Lung (tissue), 11 donors: ENCODE measurements at regions not wholly inside any gene's neighbourhood (a gene's known extent, or its start where the extent isn't known, plus 50 kb on each side); places are given as distances from the start of the nearest gene placed in this dataset.

Source experiments
- ATAC-seq: fragments of 200-7000 bp; cut with Tn5 transposase; one replicate; pipeline ENCODE4 v1.9.1; 2020; ENCODE audit warnings: moderate number of reproducible peaks; ENCODE audit not compliant: insufficient read depth, low FRiP score
- DNase-seq, 3 donors: peaks; one replicate each; pipeline ENCODE4 v3.0.0-alpha.2; 2013 to 2017
- H3K27ac ChIP-seq, 2 donors: one replicate each; pipeline ENCODE4 v1.5.1; 2013; ENCODE audit warnings: mild to moderate bottlenecking in 2 of 2, moderate library complexity in 2 of 2, control low read depth in 1 of 2, inconsistent platforms in 1 of 2, low read depth in 1 of 2, low read length in 1 of 2
- H3K27me3 ChIP-seq, 3 donors: one replicate each; pipeline ENCODE4 v1.5.1; 2013; ENCODE audit warnings: low read length in 2 of 3; ENCODE audit not compliant: control insufficient read depth in 3 of 3, insufficient read depth in 3 of 3
- H3K36me3 ChIP-seq, 4 donors: one replicate each; pipeline ENCODE4 v1.5.1; 2013; ENCODE audit warnings: low read length in 4 of 4, mild to moderate bottlenecking in 1 of 4, moderate library complexity in 1 of 4; ENCODE audit not compliant: control insufficient read depth in 4 of 4, insufficient read depth in 4 of 4
- H3K4me1 ChIP-seq, 5 donors: one replicate each; pipeline ENCODE4 v1.5.1; 2013; ENCODE audit warnings: low read length in 5 of 5, mild to moderate bottlenecking in 2 of 5, moderate library complexity in 1 of 5; ENCODE audit not compliant: control insufficient read depth in 5 of 5, insufficient read depth in 5 of 5
- H3K4me3 ChIP-seq: one replicate; pipeline ENCODE4 v1.5.1; 2013; ENCODE audit warnings: mild to moderate bottlenecking, control low read depth, moderate library complexity
- H3K9ac ChIP-seq, 2 donors: one replicate each; pipeline ENCODE4 v1.5.1; 2013; ENCODE audit warnings: low read length in 2 of 2, control low read depth in 1 of 2; ENCODE audit not compliant: insufficient read depth in 1 of 2
- H3K9me3 ChIP-seq, 4 donors: one replicate each; pipeline ENCODE4 v1.5.1; 2013; ENCODE audit warnings: low read length in 3 of 4, mild to moderate bottlenecking in 1 of 4, moderate library complexity in 1 of 4; ENCODE audit not compliant: control insufficient read depth in 4 of 4, insufficient read depth in 3 of 4
- WGBS, 2 donors: extraction: QIAGEN DNeasy Blood & Tissue Kit; methylation state at CpG; one replicate each; pipeline ENCODE4 v1.1.7; 2013; 5-methylcytosine and 5-hydroxymethylcytosine counted together
- TF ChIP-seq, protein P1 (sequence below): IDR thresholded peaks from 2 replicates; pipeline ENCODE4 v1.5.1; 2012; ENCODE audit warnings: mild to moderate bottlenecking; ENCODE audit errors: control extremely low read depth, extremely low read depth
- donor health status: control.
- donor health status: control.
- donor health status: Bipolar disorder and iron deficiency.
- donor health status: healthy.
- donor health status: DM: yes; HTN: yes; CAD: no.

DNA sequence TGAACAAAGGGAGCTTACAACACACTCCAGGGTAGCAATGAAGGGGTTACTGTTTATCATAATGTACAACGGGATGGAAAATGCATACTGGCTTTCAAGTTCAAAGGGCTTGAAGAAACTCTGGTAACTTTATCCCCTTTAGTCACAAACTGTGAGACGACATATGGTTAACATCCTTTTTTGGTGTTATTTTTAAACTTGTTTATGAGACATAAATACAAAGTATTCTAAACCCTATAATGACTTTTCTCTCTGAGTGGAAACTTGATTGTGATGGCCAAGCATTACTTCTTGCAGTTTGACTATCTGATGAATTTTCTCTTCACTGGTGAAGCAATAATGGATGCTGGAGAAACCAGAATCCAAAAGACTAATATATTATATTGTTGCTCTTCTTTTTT, 62.0 kb upstream of the SEMA3A start:
- ATAC-seq = no peak
- Histone ChIP-seq H3K27me3 (no peaks in the 10 kb centered on the region), H3K9me3 (peaks cover 0 to 2% (median 0%) of the 10 kb centered on the region in 4 donors), H3K36me3 (no peaks in the 10 kb centered on the region), H3K27ac (no peak overlapping the region), H3K9ac (no peak overlapping the region), H3K4me3 (no peak overlapping the region), H3K4me1 (peaks cover 0 to 19% (median 0%) of the 10 kb centered on the region in 5 donors)
- 46 to 49% methylated on average over 2 of the region's 2 CpGs for WGBS, 2 donors
- TF ChIP-seq, protein P1, sequence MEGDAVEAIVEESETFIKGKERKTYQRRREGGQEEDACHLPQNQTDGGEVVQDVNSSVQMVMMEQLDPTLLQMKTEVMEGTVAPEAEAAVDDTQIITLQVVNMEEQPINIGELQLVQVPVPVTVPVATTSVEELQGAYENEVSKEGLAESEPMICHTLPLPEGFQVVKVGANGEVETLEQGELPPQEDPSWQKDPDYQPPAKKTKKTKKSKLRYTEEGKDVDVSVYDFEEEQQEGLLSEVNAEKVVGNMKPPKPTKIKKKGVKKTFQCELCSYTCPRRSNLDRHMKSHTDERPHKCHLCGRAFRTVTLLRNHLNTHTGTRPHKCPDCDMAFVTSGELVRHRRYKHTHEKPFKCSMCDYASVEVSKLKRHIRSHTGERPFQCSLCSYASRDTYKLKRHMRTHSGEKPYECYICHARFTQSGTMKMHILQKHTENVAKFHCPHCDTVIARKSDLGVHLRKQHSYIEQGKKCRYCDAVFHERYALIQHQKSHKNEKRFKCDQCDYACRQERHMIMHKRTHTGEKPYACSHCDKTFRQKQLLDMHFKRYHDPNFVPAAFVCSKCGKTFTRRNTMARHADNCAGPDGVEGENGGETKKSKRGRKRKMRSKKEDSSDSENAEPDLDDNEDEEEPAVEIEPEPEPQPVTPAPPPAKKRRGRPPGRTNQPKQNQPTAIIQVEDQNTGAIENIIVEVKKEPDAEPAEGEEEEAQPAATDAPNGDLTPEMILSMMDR = no peak
- peak in 2 of 3 donors; percentile 83 to 88 for DNase-seq

- Histone ChIP-seq H3K36me3 (no peaks in the 10 kb centered on the region), H3K4me1 (peaks cover 0 to 11% (median 3%) of the 10 kb centered on the region in 5 donors), H3K4me3 (no peak overlapping the region), H3K9ac (no peak overlapping the region), H3K27ac (no peak overlapping the region), H3K27me3 (no peaks in the 10 kb centered on the region), H3K9me3 (no peaks in the 10 kb centered on the region)
- TF ChIP-seq, protein P1 = no peak
- no peak for DNase-seq
- 64 to 74% methylated on average over 3 of the region's 3 CpGs for WGBS, 2 donors
- ATAC-seq = no peak
These were observed 56.7 kb upstream of the SEMA3A start for GRCh38 chr7:84251277-84251781.

DNA sequence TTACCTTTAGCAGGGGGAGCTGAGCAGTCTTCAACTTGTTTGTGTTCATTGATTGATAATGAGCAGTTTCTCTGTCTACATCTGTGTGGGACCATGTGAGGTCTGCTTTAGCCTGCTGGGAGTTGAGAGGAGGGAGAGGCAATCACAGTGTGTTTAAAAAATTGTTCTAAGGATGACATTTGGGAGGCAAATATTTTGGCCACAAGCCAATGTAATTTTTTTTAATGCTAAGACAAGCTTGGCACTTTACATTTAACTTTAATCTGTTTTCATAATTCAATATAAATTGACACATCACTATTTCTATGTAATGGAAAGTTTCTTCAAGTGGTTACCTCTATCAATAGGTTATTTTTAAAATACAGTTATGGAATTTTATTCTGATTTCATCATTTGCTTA, 55.9 kb upstream of the SEMA3A start:
- DNase-seq = peak in 1 of 3 donors; percentile 21
- TF ChIP-seq, protein P1 = no peak

DNA sequence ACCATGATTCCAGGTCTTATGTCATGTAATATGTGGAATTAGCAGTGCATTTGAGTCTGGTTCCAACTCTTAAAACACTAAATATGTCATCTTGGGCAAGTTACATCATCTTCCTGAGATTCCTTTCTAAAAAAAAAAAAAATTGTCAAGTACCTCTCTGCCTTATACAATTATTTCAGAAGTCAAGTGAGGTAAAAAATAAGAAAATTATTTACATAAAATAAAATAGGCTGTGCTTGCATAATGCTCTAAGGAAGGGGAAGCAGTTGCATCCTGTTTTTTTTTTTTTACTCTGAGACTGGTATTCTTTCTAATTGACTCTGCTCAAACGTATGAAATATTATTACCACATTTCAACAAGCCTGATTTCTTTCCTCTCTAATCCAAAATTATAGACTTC, 55.1 kb upstream of the SEMA3A start:
- TF ChIP-seq, protein P1 = no peak
- DNase-seq (peak in 1 of 3 donors; percentile 17), ATAC-seq (no peak)
- H3K4me1 ChIP-seq = peaks cover 0 to 5% (median 2%) of the 10 kb centered on the region in 5 donors
- H3K36me3 ChIP-seq = no peaks in the 10 kb centered on the region
- no peak overlapping the region for H3K9ac ChIP-seq
- no peaks in the 10 kb centered on the region for H3K27me3 ChIP-seq
- no peak overlapping the region for H3K27ac ChIP-seq
- 5 to 7% methylated on average over 1 of the region's 1 CpG for WGBS, 2 donors
- no peak overlapping the region for H3K4me3 ChIP-seq
- peaks cover 0 to 4% (median 0%) of the 10 kb centered on the region in 4 donors for H3K9me3 ChIP-seq

More for the DNA sequence above, 55.9 kb upstream of the SEMA3A start:
- no peak for ATAC-seq
- H3K27me3 ChIP-seq = no peaks in the 10 kb centered on the region
- H3K4me3 ChIP-seq = no peak overlapping the region
- peaks cover 0 to 6% (median 3%) of the 10 kb centered on the region in 5 donors for H3K4me1 ChIP-seq
- no peaks in the 10 kb centered on the region for H3K36me3 ChIP-seq
- H3K27ac ChIP-seq = no peak overlapping the region
- H3K9me3 ChIP-seq = peaks cover 0 to 4% (median 0%) of the 10 kb centered on the region in 4 donors
- no peak overlapping the region for H3K9ac ChIP-seq
